ENCODE measurements at regions not wholly inside any gene's neighbourhood (a gene's known extent, or its start where the extent isn't known, plus 50 kb on each side); places are given as distances from the start of the nearest gene placed in this dataset.

DNA sequence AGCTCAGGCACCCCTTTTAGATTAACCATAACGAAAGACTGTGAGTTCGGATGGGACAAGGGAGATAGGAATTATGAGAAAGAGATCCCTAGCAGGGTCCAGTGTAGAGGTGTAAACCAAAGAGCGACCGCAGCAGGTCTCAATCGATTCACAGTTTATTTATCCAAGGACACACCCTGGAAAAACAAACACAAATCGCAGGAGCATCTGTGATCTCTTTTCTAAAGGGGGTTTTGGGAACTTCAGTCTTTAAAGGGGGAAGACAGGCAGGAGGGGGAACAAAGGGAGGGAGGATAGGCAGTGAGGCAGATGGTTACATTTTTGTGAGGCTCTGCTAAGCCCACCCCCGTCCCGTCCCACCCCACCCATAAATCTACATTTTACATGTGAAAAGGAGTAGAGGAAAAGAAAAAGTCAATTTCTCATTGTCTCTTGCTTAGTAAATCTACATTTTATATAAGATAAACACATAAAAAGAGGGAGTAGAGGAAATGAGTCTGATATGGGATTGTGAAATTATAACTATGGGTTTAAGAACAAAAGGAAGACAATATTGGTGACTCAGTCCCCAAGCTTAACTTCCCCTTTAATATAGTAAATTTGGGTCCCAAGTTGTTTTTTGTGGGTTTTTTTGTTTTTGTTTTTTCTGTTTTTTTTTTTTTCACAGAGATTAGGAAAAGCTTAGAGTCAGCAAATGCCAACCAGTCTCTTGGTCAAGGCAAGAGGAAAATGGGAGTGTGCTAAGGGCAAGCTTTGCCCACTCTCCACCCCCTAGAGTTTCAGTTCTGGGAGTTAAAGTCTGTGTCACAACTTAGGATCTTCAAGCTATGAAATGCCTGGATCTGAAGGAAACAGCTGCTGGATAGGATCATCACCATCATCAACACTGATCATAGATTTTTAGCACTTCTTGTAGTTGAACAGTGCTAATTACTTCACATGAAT lies 160.9 kb upstream of the CDH5 start:
- peaks cover 4% of the 10 kb centered on the region for H3K4me1 Mint-ChIP-seq
- peaks cover 4% of the 10 kb centered on the region for H3K27me3 Mint-ChIP-seq (ENCODE audit: low read depth)
- no peaks in the 10 kb centered on the region for H3K36me3 Mint-ChIP-seq (ENCODE audit: low read depth)
- no peak overlapping the region for H3K27ac Mint-ChIP-seq (ENCODE audit: unreplicated experiment)
- TF ChIP-seq, protein P1, sequence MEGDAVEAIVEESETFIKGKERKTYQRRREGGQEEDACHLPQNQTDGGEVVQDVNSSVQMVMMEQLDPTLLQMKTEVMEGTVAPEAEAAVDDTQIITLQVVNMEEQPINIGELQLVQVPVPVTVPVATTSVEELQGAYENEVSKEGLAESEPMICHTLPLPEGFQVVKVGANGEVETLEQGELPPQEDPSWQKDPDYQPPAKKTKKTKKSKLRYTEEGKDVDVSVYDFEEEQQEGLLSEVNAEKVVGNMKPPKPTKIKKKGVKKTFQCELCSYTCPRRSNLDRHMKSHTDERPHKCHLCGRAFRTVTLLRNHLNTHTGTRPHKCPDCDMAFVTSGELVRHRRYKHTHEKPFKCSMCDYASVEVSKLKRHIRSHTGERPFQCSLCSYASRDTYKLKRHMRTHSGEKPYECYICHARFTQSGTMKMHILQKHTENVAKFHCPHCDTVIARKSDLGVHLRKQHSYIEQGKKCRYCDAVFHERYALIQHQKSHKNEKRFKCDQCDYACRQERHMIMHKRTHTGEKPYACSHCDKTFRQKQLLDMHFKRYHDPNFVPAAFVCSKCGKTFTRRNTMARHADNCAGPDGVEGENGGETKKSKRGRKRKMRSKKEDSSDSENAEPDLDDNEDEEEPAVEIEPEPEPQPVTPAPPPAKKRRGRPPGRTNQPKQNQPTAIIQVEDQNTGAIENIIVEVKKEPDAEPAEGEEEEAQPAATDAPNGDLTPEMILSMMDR (conservative IDR thresholded peaks at IDR 0.05) = no peak
- no peak for DNase-seq (ENCODE audit: low read depth, low spot score)
- no peaks in the 10 kb centered on the region for H3K9me3 Mint-ChIP-seq
- H3K4me3 Mint-ChIP-seq = no peak overlapping the region

DNA sequence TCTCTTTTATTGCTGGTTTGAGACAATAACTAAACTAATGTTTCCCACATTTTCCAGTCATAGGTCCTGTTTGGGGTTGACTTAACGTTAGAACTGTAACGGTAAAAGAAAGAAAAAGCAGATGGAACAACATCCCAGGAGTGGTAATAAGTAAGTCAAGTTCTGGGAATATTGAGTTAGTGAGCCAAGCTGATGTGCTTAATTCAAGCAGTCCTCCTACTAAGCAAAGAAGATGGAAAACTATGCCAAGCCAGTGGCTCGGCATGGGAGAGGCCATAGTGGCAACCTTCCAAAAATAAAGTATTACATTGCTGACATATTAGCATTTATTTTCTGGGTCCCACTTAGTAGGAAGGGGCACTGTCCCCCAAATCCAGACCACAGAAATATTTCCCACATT lies 161.7 kb upstream of the CDH5 start:
- H3K27ac Mint-ChIP-seq (ENCODE audit: unreplicated experiment) = no peak overlapping the region
- peaks cover 4% of the 10 kb centered on the region for H3K27me3 Mint-ChIP-seq (ENCODE audit: low read depth)
- TF ChIP-seq, protein P1 (conservative IDR thresholded peaks at IDR 0.05) = no peak
- peaks cover 4% of the 10 kb centered on the region for H3K4me1 Mint-ChIP-seq
- no peak for DNase-seq (ENCODE audit: low read depth, low spot score)
- no peaks in the 10 kb centered on the region for H3K36me3 Mint-ChIP-seq (ENCODE audit: low read depth)
- no peaks in the 10 kb centered on the region for H3K9me3 Mint-ChIP-seq
- no peak overlapping the region for H3K4me3 Mint-ChIP-seq

DNA sequence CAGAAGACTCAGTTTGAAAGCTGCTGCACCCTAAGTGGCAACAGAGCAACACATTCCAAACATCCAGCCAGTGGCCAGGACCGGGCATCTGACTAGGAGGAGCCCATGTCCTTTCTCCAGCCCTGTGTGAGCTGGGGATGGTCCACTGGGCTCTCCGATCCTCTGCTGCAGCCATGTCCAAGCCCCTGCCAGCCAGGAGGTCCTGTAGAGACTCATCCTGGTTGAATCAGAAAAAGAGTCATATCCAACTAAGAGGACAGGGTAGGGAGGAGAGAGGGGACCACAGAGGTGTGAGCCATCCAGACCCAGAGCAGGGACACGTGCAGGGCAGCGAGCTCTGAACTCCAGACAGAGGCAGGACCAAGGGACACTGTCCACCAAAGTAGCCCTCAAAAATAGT lies 163.0 kb upstream of the CDH5 start:
- Mint-ChIP-seq H3K27ac (ENCODE audit: unreplicated experiment) (no peak overlapping the region), H3K36me3 (ENCODE audit: low read depth) (no peaks in the 10 kb centered on the region), H3K9me3 (no peaks in the 10 kb centered on the region), H3K4me3 (no peak overlapping the region), H3K4me1 (peaks cover 4% of the 10 kb centered on the region), H3K27me3 (ENCODE audit: low read depth) (peaks cover 4% of the 10 kb centered on the region)
- TF ChIP-seq, protein P1 (conservative IDR thresholded peaks at IDR 0.05) = no peak
- DNase-seq (ENCODE audit: low read depth, low spot score) = no peak

DNA sequence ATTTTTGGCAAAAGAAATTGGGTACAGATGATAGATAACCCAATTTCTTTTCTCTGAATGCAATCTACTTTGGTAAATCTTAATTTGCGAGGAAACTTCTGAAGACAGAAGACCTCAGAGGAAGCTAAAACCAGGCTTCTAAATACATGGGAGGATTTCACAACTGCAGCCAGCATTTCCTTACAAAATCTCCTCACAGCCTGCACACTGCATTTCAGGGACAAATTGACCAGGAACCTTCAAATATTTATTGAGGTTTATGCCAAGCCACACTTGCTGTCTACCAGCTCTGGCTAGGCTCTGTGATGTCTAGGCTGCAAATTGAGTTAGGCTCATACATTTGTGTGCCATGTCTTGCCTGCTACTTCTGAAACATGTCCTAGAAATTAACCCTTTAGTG lies 167.3 kb upstream of the CDH5 start:
- no peak overlapping the region for H3K4me3 Mint-ChIP-seq
- DNase-seq (ENCODE audit: low read depth, low spot score) = no peak
- H3K9me3 Mint-ChIP-seq = no peaks in the 10 kb centered on the region
- peaks cover under 1% of the 10 kb centered on the region for H3K27me3 Mint-ChIP-seq (ENCODE audit: low read depth)
- H3K36me3 Mint-ChIP-seq (ENCODE audit: low read depth) = no peaks in the 10 kb centered on the region
- no peak overlapping the region for H3K27ac Mint-ChIP-seq (ENCODE audit: unreplicated experiment)
- no peaks in the 10 kb centered on the region for H3K4me1 Mint-ChIP-seq
- TF ChIP-seq, protein P1 (conservative IDR thresholded peaks at IDR 0.05) = no peak

DNA sequence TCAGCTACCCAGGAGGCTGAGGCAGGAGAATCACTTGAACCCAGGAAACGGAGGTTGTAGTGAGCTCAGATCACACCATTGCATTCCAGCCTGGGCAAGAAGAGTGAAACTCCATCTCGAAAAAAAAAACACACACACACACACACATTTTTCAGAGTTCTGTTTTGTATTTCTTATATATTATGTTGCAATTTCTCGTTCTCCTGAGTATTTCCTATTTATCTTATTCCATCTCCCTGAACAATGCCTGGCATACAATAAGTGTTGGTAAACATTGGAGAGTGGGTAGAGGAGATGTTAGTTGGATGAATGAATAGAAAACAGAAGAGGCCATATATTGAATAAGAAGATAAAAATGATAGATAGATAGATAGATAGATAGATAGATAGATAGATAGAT lies 167.8 kb upstream of the CDH5 start:
- Mint-ChIP-seq H3K36me3 (ENCODE audit: low read depth) (no peaks in the 10 kb centered on the region), H3K27me3 (ENCODE audit: low read depth) (peaks cover 6% of the 10 kb centered on the region), H3K27ac (ENCODE audit: unreplicated experiment) (no peak overlapping the region), H3K9me3 (no peaks in the 10 kb centered on the region), H3K4me1 (no peaks in the 10 kb centered on the region), H3K4me3 (no peak overlapping the region)
- TF ChIP-seq, protein P1 (conservative IDR thresholded peaks at IDR 0.05) = no peak
- DNase-seq (ENCODE audit: low read depth, low spot score) = no peak
